ENCODE measurements at regions not wholly inside any gene's neighbourhood (a gene's known extent, or its start where the extent isn't known, plus 50 kb on each side); places are given as distances from the start of the nearest gene placed in this dataset.

DNA sequence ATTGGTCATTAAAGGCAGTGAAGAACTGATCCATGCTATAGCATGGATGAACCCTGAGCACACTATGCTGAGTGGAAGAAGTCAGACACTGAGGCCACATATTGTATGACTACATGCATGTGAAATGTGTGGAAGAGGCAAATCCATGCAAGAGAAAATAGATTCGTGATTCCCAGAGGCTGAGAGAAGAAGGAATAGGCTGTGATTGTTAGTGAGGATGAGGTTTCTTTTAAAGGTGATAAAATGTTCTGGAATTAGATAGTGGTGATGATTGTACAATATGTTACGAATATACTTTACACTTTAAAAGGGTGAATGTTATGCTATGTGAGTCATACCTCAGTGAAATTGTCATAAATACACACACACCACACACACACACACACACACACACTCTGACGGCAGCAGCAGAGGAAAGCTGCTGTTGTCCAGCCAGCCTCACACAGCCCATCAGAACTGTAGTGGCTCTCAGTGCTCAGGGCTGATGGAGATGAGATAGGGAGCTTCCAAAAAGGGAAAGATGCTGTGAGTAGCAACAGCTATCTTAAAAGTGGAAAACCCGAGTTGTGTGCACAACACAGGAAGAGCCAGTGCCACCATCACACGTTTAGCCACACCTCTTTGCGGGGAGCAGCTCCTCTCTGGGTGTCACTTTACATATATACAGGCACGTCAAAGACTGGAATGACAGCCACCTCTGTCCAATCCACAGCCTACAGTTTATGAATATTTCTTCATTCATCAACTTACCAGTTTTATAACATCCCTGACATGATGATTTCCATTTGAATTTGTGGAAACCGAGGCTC, 153.0 kb downstream of the SPATA19 start:
- DNase-seq (ENCODE audit: low read depth in 2 of 2) = no peak
- no peak overlapping the region for H3K4me3 ChIP-seq (replicated peaks in 1 of 2; ENCODE audit: low read depth in 2 of 2, low read length in 2 of 2)
- TF ChIP-seq, protein P1, sequence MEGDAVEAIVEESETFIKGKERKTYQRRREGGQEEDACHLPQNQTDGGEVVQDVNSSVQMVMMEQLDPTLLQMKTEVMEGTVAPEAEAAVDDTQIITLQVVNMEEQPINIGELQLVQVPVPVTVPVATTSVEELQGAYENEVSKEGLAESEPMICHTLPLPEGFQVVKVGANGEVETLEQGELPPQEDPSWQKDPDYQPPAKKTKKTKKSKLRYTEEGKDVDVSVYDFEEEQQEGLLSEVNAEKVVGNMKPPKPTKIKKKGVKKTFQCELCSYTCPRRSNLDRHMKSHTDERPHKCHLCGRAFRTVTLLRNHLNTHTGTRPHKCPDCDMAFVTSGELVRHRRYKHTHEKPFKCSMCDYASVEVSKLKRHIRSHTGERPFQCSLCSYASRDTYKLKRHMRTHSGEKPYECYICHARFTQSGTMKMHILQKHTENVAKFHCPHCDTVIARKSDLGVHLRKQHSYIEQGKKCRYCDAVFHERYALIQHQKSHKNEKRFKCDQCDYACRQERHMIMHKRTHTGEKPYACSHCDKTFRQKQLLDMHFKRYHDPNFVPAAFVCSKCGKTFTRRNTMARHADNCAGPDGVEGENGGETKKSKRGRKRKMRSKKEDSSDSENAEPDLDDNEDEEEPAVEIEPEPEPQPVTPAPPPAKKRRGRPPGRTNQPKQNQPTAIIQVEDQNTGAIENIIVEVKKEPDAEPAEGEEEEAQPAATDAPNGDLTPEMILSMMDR (IDR thresholded peaks at IDR 0.05; ENCODE audit: low read depth, low read length) = no peak

DNA sequence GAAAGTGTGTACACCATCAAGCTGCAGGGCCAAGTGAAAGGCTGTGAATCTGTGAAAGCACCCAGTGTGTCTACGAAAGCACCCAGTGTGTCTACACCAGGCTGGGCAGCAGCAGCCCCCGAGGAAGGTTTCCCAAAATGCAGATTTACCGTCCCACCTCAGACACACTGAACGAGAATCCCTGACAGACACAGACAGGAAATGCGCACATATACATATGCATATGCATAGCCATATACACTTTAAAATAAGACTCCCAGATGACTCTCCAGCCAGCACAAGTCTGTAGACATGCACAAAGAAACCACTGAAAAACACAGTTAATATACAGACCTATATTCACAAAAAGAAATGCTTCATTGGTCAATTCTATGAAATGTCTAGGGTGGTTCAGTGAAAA, 155.5 kb upstream of the OPCML start:
- TF ChIP-seq, protein P1 (IDR thresholded peaks at IDR 0.05; ENCODE audit: low read depth, low read length) = no peak
- no peak overlapping the region for H3K4me3 ChIP-seq (replicated peaks in 1 of 2; ENCODE audit: low read depth in 2 of 2, low read length in 2 of 2)
- no peak for DNase-seq (ENCODE audit: low read depth in 2 of 2)

DNA sequence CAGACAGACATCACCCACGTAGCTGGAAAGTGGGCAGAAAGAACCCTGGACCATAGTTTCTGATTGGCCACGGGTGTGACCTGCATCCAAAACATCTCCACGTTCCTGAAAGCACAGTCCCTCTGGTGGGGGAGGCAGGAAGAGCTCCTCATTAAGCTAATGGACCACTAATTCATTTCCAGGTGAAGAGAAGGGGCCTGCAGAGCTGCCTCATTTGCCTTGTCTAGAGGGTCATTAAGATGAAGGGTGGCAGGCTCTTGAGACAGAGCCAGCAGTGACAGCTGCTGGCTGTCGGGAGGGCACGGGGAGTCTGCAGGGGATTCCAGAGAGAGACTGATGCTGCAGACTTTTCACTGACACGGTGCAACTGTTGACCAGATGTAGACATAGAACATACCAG, 149.6 kb upstream of the OPCML start:
- no peak overlapping the region for H3K4me3 ChIP-seq (replicated peaks in 1 of 2; ENCODE audit: low read depth in 2 of 2, low read length in 2 of 2)
- DNase-seq (ENCODE audit: low read depth in 2 of 2) = no peak
- TF ChIP-seq, protein P1 (IDR thresholded peaks at IDR 0.05; ENCODE audit: low read depth, low read length) = no peak

GRCh38 chr11:133679896-133680295, 147.6 kb upstream of the OPCML start:
- no peak for DNase-seq (ENCODE audit: low read depth in 2 of 2)
- TF ChIP-seq, protein P1 (IDR thresholded peaks at IDR 0.05; ENCODE audit: low read depth, low read length) = no peak
- no peak overlapping the region for H3K4me3 ChIP-seq (replicated peaks in 1 of 2; ENCODE audit: low read depth in 2 of 2, low read length in 2 of 2)

DNA sequence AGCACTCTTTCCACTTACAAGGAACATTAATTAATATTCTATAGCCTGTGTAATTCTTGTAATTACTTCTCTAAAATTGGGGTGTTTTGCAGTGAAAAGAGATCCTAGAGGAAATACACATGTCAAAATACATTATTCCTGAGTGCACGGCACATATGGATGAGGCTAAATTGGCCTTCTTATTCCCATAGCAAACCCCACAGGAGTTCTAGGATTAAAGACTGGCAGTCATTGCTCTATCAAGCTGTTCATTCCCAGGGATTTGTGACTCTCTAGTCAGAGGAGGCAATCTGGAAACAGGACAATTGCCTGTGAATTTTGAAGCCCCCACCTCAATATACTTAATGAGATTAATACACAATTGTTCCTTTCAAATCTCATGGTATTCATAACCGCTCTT, 145.9 kb upstream of the OPCML start:
- H3K4me3 ChIP-seq (replicated peaks in 1 of 2; ENCODE audit: low read depth in 2 of 2, low read length in 2 of 2) = no peak overlapping the region
- TF ChIP-seq, protein P1 (IDR thresholded peaks at IDR 0.05; ENCODE audit: low read depth, low read length) = no peak
- no peak for DNase-seq (ENCODE audit: low read depth in 2 of 2)

GRCh38 chr11:133677387-133677786, 145.1 kb upstream of the OPCML start:
- H3K4me3 ChIP-seq (replicated peaks in 1 of 2; ENCODE audit: low read depth in 2 of 2, low read length in 2 of 2) = no peak overlapping the region
- DNase-seq (ENCODE audit: low read depth in 2 of 2) = no peak
- TF ChIP-seq, protein P1 (IDR thresholded peaks at IDR 0.05; ENCODE audit: low read depth, low read length) = no peak

DNA sequence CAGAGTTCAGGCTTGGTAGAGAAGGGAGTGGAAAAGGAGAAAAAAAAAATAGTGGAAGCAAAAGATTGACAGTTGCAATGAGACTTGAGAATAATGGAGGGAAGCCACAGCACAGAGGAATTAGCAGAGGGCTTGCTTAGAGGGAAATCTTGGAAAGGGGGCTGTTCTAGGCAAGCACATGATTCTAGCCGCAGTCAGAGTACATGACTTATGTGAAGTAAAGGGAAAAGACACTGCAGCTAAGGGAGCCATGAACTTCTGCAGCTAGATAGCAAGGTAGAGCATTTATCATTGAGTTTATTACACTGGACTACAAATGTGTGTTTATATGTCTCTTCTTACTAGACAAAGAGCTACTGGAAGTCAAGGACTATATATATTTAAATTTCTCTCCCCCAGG, 144.0 kb upstream of the OPCML start:
- TF ChIP-seq, protein P1 (IDR thresholded peaks at IDR 0.05; ENCODE audit: low read depth, low read length) = no peak

More for the DNA sequence above, 144.0 kb upstream of the OPCML start:
- no peak overlapping the region for H3K4me3 ChIP-seq (replicated peaks in 1 of 2; ENCODE audit: low read depth in 2 of 2, low read length in 2 of 2)
- no peak for DNase-seq (ENCODE audit: low read depth in 2 of 2)
